ENCODE measurements at regions not wholly inside any gene's neighbourhood (a gene's known extent, or its start where the extent isn't known, plus 50 kb on each side); places are given as distances from the start of the nearest gene placed in this dataset.

- Histone ChIP-seq H3K4me3 (no peak overlapping the region), H3K9me3 (peaks cover 0 to 13% (median 6%) of the 10 kb centered on the region in 8 donors), H3K4me1 (peaks cover 3 to 42% (median 18%) of the 10 kb centered on the region in 6 donors), H3K27me3 (replicated peaks in 1 of 7) (no peaks in the 10 kb centered on the region), H3K36me3 (no peaks in the 10 kb centered on the region), H3K27ac (no peak overlapping the region)
- intact Hi-C loops (cut with DNase I; ENCODE audit: low total_unique reads): no loop called here
- WGBS, 5 donors: 73 to 80% (median 76%) methylated on average over 5 of the region's 5 CpGs
- TF ChIP-seq POLR2A (IDR thresholded peaks at IDR 0.05) (no peak), POLR2AphosphoS5 (IDR thresholded peaks at IDR 0.05) (no peak), CTCF (IDR thresholded peaks at IDR 0.05 in 8 of 11, conservative IDR thresholded peaks at IDR 0.05 in 3 of 11) (no peak)
- DNase-seq: no peak
Observed at GRCh38 chr2:172376505-172377125, 50.8 kb upstream of the ITGA6 start.

GRCh38 chr2:172377408-172377807, 50.0 kb upstream of the ITGA6 start:
- Histone ChIP-seq H3K27me3 (replicated peaks in 1 of 7) (no peaks in the 10 kb centered on the region), H3K9me3 (peaks cover 0 to 13% (median 6%) of the 10 kb centered on the region in 8 donors), H3K27ac (no peak overlapping the region), H3K4me1 (peaks cover 3 to 42% (median 18%) of the 10 kb centered on the region in 6 donors), H3K36me3 (no peaks in the 10 kb centered on the region), H3K4me3 (no peak overlapping the region)
- intact Hi-C loops (cut with DNase I; ENCODE audit: low total_unique reads): no loop called here
- no peak for TF ChIP-seq CTCF (IDR thresholded peaks at IDR 0.05 in 8 of 11, conservative IDR thresholded peaks at IDR 0.05 in 3 of 11)
- no peak for TF ChIP-seq POLR2A (IDR thresholded peaks at IDR 0.05)
- TF ChIP-seq POLR2AphosphoS5 (IDR thresholded peaks at IDR 0.05): no peak
- DNase-seq: no peak
- WGBS, 5 donors: 61 to 79% (median 65%) methylated on average over 3 of the region's 3 CpGs

Data from spleen (tissue), 11 donors.